ENCODE measurements at regions not wholly inside any gene's neighbourhood (a gene's known extent, or its start where the extent isn't known, plus 50 kb on each side); places are given as distances from the start of the nearest gene placed in this dataset.
A peak's percentile ranks its signal among the peaks of the same experiment; 100 is the strongest.

- DNase-seq (ENCODE audit: low spot score) = no peak
Observed at GRCh38 chr18:47469576-47469975, 218.1 kb upstream of the SKOR2 start.

- no peak for DNase-seq (ENCODE audit: low spot score)
Observed at GRCh38 chr18:47461977-47462376, 210.5 kb upstream of the SKOR2 start.

- no peak for DNase-seq (ENCODE audit: low spot score)
Observed at GRCh38 chr18:47461406-47461948, 210.0 kb upstream of the SKOR2 start.

- DNase-seq (ENCODE audit: low spot score) = no peak
Observed at GRCh38 chr18:47458483-47458882, 207.0 kb upstream of the SKOR2 start.

- DNase-seq (ENCODE audit: low spot score) = no peak
Observed at GRCh38 chr18:47457614-47458013, 206.2 kb upstream of the SKOR2 start.

GRCh38 chr18:47453038-47453437 lies 201.6 kb upstream of the SKOR2 start:
- DNase-seq (ENCODE audit: low spot score) = no peak

GRCh38 chr18:47448956-47449355 lies 197.5 kb upstream of the SKOR2 start:
- no peak for DNase-seq (ENCODE audit: low spot score)

GRCh38 chr18:47441914-47442313 lies 190.5 kb upstream of the SKOR2 start:
- DNase-seq (ENCODE audit: low spot score) = no peak

GRCh38 chr18:47438001-47438400 lies 186.5 kb upstream of the SKOR2 start:
- DNase-seq (ENCODE audit: low spot score) = no peak

GRCh38 chr18:47436871-47437270 lies 185.4 kb upstream of the SKOR2 start:
- peak; percentile 23 for DNase-seq (ENCODE audit: low spot score)

- no peak for DNase-seq (ENCODE audit: low spot score)
Observed at GRCh38 chr18:47434214-47434746, 182.8 kb upstream of the SKOR2 start.

GRCh38 chr18:47427923-47428637 lies 176.6 kb upstream of the SKOR2 start:
- no peak for DNase-seq (ENCODE audit: low spot score)

GRCh38 chr18:47427072-47427471 lies 175.6 kb upstream of the SKOR2 start:
- no peak for DNase-seq (ENCODE audit: low spot score)

- DNase-seq (ENCODE audit: low spot score) = no peak
Observed at GRCh38 chr18:47425365-47425764, 173.9 kb upstream of the SKOR2 start.

- DNase-seq (ENCODE audit: low spot score) = peak; percentile 62
Observed at GRCh38 chr18:47422524-47422923, 171.1 kb upstream of the SKOR2 start.

GRCh38 chr18:47420130-47420529 lies 168.7 kb upstream of the SKOR2 start:
- no peak for DNase-seq (ENCODE audit: low spot score)

- DNase-seq (ENCODE audit: low spot score) = peak; percentile 71
Observed at GRCh38 chr18:47418746-47419145, 167.3 kb upstream of the SKOR2 start.

GRCh38 chr18:47417807-47418206 lies 166.3 kb upstream of the SKOR2 start:
- peak; percentile 45 for DNase-seq (ENCODE audit: low spot score)

GRCh38 chr18:47415881-47416280 lies 164.4 kb upstream of the SKOR2 start:
- no peak for DNase-seq (ENCODE audit: low spot score)

- DNase-seq (ENCODE audit: low spot score) = no peak
Observed at GRCh38 chr18:47413327-47413726, 161.9 kb upstream of the SKOR2 start.

- no peak for DNase-seq (ENCODE audit: low spot score)
Observed at GRCh38 chr18:47412924-47413323, 161.5 kb upstream of the SKOR2 start.

GRCh38 chr18:47411159-47411558 lies 159.7 kb upstream of the SKOR2 start:
- no peak for DNase-seq (ENCODE audit: low spot score)

GRCh38 chr18:47410139-47410538 lies 158.7 kb upstream of the SKOR2 start:
- no peak for DNase-seq (ENCODE audit: low spot score)

- DNase-seq (ENCODE audit: low spot score) = no peak
Observed at GRCh38 chr18:47409519-47409918, 158.1 kb upstream of the SKOR2 start.
